H1 (cell line): ENCODE measurements at regions not wholly inside any gene's neighbourhood (a gene's known extent, or its start where the extent isn't known, plus 50 kb on each side); places are given as distances from the start of the nearest gene placed in this dataset.

Experiments
- EP300 ChIP-seq, 2 experiments: IDR thresholded peaks; 1 replicate in 1 of 2; 2 replicates in 1 of 2; pipeline ENCODE4 v1.6.1; 2011 to 2012; ENCODE audit warnings: low read depth in 2 of 2, low read length in 2 of 2, mild to moderate bottlenecking in 2 of 2, borderline replicate concordance in 1 of 2, inconsistent platforms in 1 of 2, moderate library complexity in 1 of 2
- EZH2 ChIP-seq: fragments of 200-600 bp; sonication (generic); IDR thresholded peaks from 2 replicates; pipeline ENCODE4 v1.7.1; 2012; ENCODE audit warnings: low read depth, mild to moderate bottlenecking, moderate library complexity, low read length, inconsistent platforms; ENCODE audit not compliant: severe bottlenecking
- MAFK ChIP-seq: IDR thresholded peaks from 2 replicates; pipeline ENCODE4 v1.6.1; 2012; ENCODE audit warnings: low read depth, mild to moderate bottlenecking, improper control_type of control experiment, low read length
- NANOG ChIP-seq: IDR thresholded peaks from 2 replicates; pipeline ENCODE4 v1.6.1; 2011; ENCODE audit warnings: low read length, low read depth, mild to moderate bottlenecking, inconsistent platforms; ENCODE audit not compliant: insufficient read depth, poor library complexity, severe bottlenecking
- SP4 ChIP-seq: IDR thresholded peaks from 2 replicates; pipeline ENCODE4 v1.6.1; 2012; ENCODE audit warnings: low read length, inconsistent platforms

DNA sequence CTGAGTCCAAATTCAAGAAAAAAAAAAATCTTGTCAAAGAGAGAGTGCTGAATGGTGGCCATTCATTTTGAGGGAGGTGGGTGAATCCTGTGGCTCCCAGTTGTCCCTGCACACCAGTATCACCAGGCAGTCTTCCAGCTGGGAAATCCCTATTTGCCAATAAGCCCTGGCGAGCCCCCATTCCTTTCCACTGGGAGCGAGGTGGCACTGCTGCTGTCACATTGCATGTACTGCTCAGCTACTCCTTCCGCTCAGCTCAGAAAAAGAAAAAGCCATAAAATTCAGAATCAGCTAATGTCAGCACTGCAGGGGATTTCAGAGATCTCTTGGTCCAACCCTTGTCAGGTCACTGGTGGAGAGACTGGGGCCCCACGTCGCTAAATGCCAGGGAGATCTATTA lies 298.5 kb downstream of the OMA1 start (continued):
- TF ChIP-seq MAFK, result no peak
- TF ChIP-seq SP4, result no peak
- no peak for TF ChIP-seq NANOG
- TF ChIP-seq EZH2, result no peak
- no peak for TF ChIP-seq EP300 (IDR thresholded peaks at IDR 0.05; ENCODE audit: borderline replicate concordance in 1 of 2, low read depth in 2 of 2, low read length in 2 of 2)
- TF ChIP-seq, all 59 proteins: peak for 0
